Right lobe of liver (tissue), 4 donors: ENCODE measurements at regions not wholly inside any gene's neighbourhood (a gene's known extent, or its start where the extent isn't known, plus 50 kb on each side); places are given as distances from the start of the nearest gene placed in this dataset.

Experiments
- POLR2A ChIP-seq: fragments of 450-650 bp; IDR thresholded peaks from one replicate; pipeline ENCODE4 v1.6.1; 2017; ENCODE audit warnings: antibody characterized with exemption, mild to moderate bottlenecking
- TF ChIP-seq, protein P1 (sequence below), 4 donors: fragments of 200-600 bp in 3 of 4; fragments of 450-650 bp in 1 of 4; IDR thresholded peaks; one replicate each; pipeline versions ENCODE4 v1.5.1 to v1.8.0; 2016 to 2022; ENCODE audit warnings: antibody characterized with exemption in 4 of 4, mild to moderate bottlenecking in 2 of 4
- donor health status: DM: no; HTN: no; CAD: no.
- donor health status: DM: no; HTN: no; CAD: no.
- donor health status: DM: no; HTN: yes; CAD: no.

GRCh38 chr5:67844924-67845323 is 370.6 kb upstream of the PIK3R1 start:
- TF ChIP-seq POLR2A = no peak
- TF ChIP-seq, protein P1, sequence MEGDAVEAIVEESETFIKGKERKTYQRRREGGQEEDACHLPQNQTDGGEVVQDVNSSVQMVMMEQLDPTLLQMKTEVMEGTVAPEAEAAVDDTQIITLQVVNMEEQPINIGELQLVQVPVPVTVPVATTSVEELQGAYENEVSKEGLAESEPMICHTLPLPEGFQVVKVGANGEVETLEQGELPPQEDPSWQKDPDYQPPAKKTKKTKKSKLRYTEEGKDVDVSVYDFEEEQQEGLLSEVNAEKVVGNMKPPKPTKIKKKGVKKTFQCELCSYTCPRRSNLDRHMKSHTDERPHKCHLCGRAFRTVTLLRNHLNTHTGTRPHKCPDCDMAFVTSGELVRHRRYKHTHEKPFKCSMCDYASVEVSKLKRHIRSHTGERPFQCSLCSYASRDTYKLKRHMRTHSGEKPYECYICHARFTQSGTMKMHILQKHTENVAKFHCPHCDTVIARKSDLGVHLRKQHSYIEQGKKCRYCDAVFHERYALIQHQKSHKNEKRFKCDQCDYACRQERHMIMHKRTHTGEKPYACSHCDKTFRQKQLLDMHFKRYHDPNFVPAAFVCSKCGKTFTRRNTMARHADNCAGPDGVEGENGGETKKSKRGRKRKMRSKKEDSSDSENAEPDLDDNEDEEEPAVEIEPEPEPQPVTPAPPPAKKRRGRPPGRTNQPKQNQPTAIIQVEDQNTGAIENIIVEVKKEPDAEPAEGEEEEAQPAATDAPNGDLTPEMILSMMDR (IDR thresholded peaks at IDR 0.05) = no peak
